Activated CD8-positive, alpha-beta T cell treated with anti-CD3 and anti-CD28 coated beads for 36 hours (primary cell): ENCODE measurements at regions not wholly inside any gene's neighbourhood (a gene's known extent, or its start where the extent isn't known, plus 50 kb on each side); places are given as distances from the start of the nearest gene placed in this dataset.
A peak's percentile ranks its signal among the peaks of the same experiment; 100 is the strongest.

ENCODE experiments used
- ATAC-seq: fragments of 200-7000 bp; cut with Tn5 transposase; one replicate; pipeline ENCODE4 v1.10.0; 2021; ENCODE audit warnings: mild to moderate bottlenecking, moderate library complexity
- CTCF ChIA-PET: fragments of 350-600 bp; sonication (Branson Sonifier 250); formaldehyde crosslinking; loops from one replicate; lab custom pipeline; 2021; ENCODE audit warnings: antibody characterized with exemption; lab: Charles Lee
- POLR2A ChIA-PET: fragments of 350-600 bp; sonication (Branson Sonifier 250); formaldehyde crosslinking; loops from one replicate; lab custom pipeline; 2021; ENCODE audit warnings: antibody characterized with exemption; lab: Charles Lee
- DNase-seq: peaks from one replicate; pipeline ENCODE4 v3.0.0-alpha.2; 2020
- H3K27ac Mint-ChIP-seq: one replicate; pipeline ENCODE4 v1.8.0; 2021; ENCODE audit warnings: mild to moderate bottlenecking, mixed read lengths
- H3K27me3 Mint-ChIP-seq: one replicate; pipeline ENCODE4 v1.8.0; 2021; ENCODE audit warnings: mixed read lengths
- H3K36me3 Mint-ChIP-seq: one replicate; pipeline ENCODE4 v1.8.0; 2021; ENCODE audit warnings: low read depth, mixed read lengths
- H3K4me1 Mint-ChIP-seq: one replicate; pipeline ENCODE4 v1.8.0; 2021; ENCODE audit warnings: low read depth, mixed read lengths
- H3K4me3 Mint-ChIP-seq: one replicate; pipeline ENCODE4 v1.8.0; 2021; ENCODE audit warnings: mild to moderate bottlenecking, moderate library complexity, mixed read lengths
- H3K9me3 Mint-ChIP-seq: one replicate; pipeline ENCODE4 v1.8.0; 2021; ENCODE audit warnings: mixed read lengths
- intact Hi-C: fragments of 100-400 bp; cut with micrococcal nuclease; formaldehyde crosslinking; loops from one replicate; pipeline ENCODE4 v1.10.0; 2022
- TF ChIP-seq, protein P1 (sequence below): fragments of 200-600 bp; IDR thresholded peaks from one replicate; pipeline ENCODE4 v1.8.0; 2022; ENCODE audit warnings: antibody characterized with exemption, mild to moderate bottlenecking

DNA sequence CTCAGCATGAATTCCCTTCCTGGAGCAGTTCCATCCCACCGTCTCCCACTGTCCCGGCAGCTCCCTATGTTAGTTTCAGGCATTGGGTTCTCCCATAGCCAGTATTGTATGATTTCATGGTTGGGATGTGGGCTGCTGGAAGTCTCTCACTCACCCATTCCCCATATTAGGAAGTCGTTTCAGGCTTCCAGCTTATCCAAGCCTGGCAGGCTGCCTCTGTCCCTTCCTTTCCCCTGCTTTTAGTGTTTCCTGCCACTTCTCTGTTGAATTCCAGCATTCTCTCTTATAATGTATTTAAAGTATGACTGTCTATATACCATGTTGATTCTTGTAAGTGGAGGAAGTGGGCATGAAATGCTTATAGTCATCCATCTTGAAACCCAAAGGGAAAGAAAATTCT is 309.7 kb upstream of the RBMS3 start:
- intact Hi-C loops = no loop called here
- ChIA-PET CTCF (no interaction called here), POLR2A (no interaction called here)
- TF ChIP-seq, protein P1, sequence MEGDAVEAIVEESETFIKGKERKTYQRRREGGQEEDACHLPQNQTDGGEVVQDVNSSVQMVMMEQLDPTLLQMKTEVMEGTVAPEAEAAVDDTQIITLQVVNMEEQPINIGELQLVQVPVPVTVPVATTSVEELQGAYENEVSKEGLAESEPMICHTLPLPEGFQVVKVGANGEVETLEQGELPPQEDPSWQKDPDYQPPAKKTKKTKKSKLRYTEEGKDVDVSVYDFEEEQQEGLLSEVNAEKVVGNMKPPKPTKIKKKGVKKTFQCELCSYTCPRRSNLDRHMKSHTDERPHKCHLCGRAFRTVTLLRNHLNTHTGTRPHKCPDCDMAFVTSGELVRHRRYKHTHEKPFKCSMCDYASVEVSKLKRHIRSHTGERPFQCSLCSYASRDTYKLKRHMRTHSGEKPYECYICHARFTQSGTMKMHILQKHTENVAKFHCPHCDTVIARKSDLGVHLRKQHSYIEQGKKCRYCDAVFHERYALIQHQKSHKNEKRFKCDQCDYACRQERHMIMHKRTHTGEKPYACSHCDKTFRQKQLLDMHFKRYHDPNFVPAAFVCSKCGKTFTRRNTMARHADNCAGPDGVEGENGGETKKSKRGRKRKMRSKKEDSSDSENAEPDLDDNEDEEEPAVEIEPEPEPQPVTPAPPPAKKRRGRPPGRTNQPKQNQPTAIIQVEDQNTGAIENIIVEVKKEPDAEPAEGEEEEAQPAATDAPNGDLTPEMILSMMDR = no peak
- peaks cover 5% of the 10 kb centered on the region for H3K27me3 Mint-ChIP-seq
- peaks cover 3% of the 10 kb centered on the region for H3K4me1 Mint-ChIP-seq
- DNase-seq = no peak
- no peak for ATAC-seq
- peaks cover 2% of the 10 kb centered on the region for H3K36me3 Mint-ChIP-seq
- no peak overlapping the region for H3K27ac Mint-ChIP-seq
- H3K9me3 Mint-ChIP-seq = peaks cover 36% of the 10 kb centered on the region
- no peak overlapping the region for H3K4me3 Mint-ChIP-seq

DNA sequence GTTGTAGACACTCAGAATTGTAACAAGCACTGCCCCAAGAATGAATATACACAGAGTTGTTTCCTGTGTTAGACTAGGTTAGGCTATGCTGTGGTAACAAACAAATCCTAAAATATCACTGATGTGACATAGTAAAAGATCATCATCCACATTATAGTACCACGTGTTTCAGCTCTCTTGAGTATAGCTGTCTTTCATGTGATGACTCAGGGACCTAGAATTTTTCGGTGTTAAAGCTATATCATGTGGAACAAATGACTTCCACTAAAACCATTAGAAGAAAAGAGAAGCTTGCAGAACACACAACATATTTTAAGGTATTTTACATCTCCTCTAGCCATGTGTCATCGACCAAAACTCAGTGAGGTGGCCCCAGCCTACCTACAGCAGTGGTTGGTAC is 307.9 kb upstream of the RBMS3 start:
- ATAC-seq (peak; percentile 61), DNase-seq (peak; percentile 12)
- Mint-ChIP-seq H3K27me3 (peaks cover 3% of the 10 kb centered on the region), H3K9me3 (peaks cover 29% of the 10 kb centered on the region), H3K36me3 (peaks cover 2% of the 10 kb centered on the region), H3K27ac (no peak overlapping the region), H3K4me1 (peaks cover 3% of the 10 kb centered on the region), H3K4me3 (no peak overlapping the region)
- TF ChIP-seq, protein P1 = no peak
- ChIA-PET POLR2A (no interaction called here), CTCF (no interaction called here)
- intact Hi-C loops = no loop called here

DNA sequence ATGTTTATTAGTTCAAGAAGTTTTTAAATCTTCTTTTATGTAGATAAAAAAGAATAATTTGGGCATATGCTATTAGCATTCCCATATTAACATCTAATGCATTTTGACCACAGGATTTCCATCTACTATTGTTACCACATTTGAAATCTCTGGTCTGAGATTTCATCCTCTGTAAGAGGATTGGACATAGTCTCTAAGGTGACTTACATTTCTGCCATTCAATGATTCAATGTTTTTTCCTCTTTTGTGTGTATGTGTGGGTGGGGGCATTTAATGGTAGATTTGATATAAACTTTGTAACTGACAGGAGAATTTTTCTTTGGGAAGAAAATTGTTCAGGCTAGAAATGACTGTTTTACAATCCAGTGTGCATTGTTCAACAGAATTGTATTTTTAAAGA is 307.3 kb upstream of the RBMS3 start:
- intact Hi-C loops = no loop called here
- ChIA-PET CTCF (no interaction called here), POLR2A (no interaction called here)
- TF ChIP-seq, protein P1 = no peak
- Mint-ChIP-seq H3K27me3 (peaks cover 3% of the 10 kb centered on the region), H3K36me3 (peaks cover 2% of the 10 kb centered on the region), H3K4me3 (no peak overlapping the region), H3K27ac (no peak overlapping the region), H3K4me1 (peaks cover 3% of the 10 kb centered on the region), H3K9me3 (peaks cover 24% of the 10 kb centered on the region)
- DNase-seq = no peak
- no peak for ATAC-seq

DNA sequence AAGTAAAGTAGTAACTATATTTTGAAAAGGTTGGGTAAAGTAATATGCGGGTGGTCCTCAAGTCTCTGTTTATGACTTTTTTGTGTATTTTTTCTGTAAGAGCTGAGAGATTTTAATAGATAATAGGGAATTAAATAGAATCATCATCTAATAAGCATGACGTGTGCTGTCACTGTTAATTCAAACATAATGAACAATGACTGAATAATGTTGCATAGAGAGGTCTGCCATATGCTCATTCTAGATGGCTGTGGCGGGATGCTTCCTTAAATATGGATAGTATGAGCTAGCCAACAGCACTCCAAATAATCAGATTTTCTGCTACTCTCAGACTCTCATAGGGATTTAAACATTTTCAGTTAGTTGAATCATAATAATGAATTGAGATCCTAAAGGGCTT is 302.8 kb upstream of the RBMS3 start:
- H3K4me3 Mint-ChIP-seq = no peak overlapping the region
- ChIA-PET CTCF (no interaction called here), POLR2A (interaction anchor here (0.6 kb wide), 1 partner anchor 1798 kb away, joined by 3 read pairs; no protein-coding TSS in a partner anchor)
- peaks cover 2% of the 10 kb centered on the region for H3K9me3 Mint-ChIP-seq
- no peaks in the 10 kb centered on the region for H3K36me3 Mint-ChIP-seq
- H3K4me1 Mint-ChIP-seq = peaks cover 2% of the 10 kb centered on the region
- DNase-seq = no peak
- no peak overlapping the region for H3K27ac Mint-ChIP-seq
- no peak for ATAC-seq
- peaks cover 2% of the 10 kb centered on the region for H3K27me3 Mint-ChIP-seq
- intact Hi-C loops = no loop called here
- TF ChIP-seq, protein P1 = no peak

GRCh38 chr3:28980131-28980530 is 300.7 kb upstream of the RBMS3 start:
- ChIA-PET POLR2A (no interaction called here), CTCF (no interaction called here)
- Mint-ChIP-seq H3K9me3 (no peaks in the 10 kb centered on the region), H3K36me3 (no peaks in the 10 kb centered on the region), H3K27ac (no peak overlapping the region), H3K27me3 (peaks cover 2% of the 10 kb centered on the region), H3K4me3 (no peak overlapping the region), H3K4me1 (no peaks in the 10 kb centered on the region)
- intact Hi-C loops = no loop called here
- TF ChIP-seq, protein P1 = no peak
- ATAC-seq (no peak), DNase-seq (no peak)
